Pancreas (tissue), 10 donors: ENCODE measurements at regions not wholly inside any gene's neighbourhood (a gene's known extent, or its start where the extent isn't known, plus 50 kb on each side); places are given as distances from the start of the nearest gene placed in this dataset.

ENCODE experiments used
- ATAC-seq, 4 donors: fragments of 200-7000 bp; cut with Tn5 transposase; one replicate each; pipeline versions ENCODE4 v1.8.0 to v1.9.1; 2020; ENCODE audit warnings: mild to moderate bottlenecking in 4 of 4, moderate library complexity in 4 of 4
- DNase-seq, 6 donors: peaks; one replicate each; pipeline ENCODE4 v3.0.0-alpha.2; 2020
- FAIRE-seq: peaks from 2 replicates; lab custom pipeline; 2012; peaks lifted over from hg19 to GRCh38; lab: Jason Lieb, UNC
- H3K27ac ChIP-seq, 4 donors: fragments of 200-600 bp; sonication (generic); 1 replicate in 3 of 4; 2 replicates in 1 of 4; pipeline versions ENCODE4 v1.5.0 to v1.8.0; 2020
- H3K27me3 ChIP-seq, 4 donors: fragments of 200-600 bp; one replicate each; pipeline ENCODE4 v1.8.0; 2021
- H3K36me3 ChIP-seq, 3 donors: fragments of 200-600 bp; sonication (generic) in 1 of 3; one replicate each; pipeline versions ENCODE4 v1.5.0 to v1.8.0; 2020 to 2021
- H3K4me1 ChIP-seq, 3 donors: fragments of 200-600 bp; one replicate each; pipeline ENCODE4 v1.8.0; 2021
- H3K4me3 ChIP-seq, 4 donors: fragments of 200-600 bp; sonication (generic) in 2 of 4; one replicate each; pipeline versions ENCODE4 v1.5.0 to v1.8.0; 2020 to 2021
- H3K9me3 ChIP-seq, 4 donors: fragments of 200-600 bp; one replicate each; pipeline ENCODE4 v1.8.0; 2021
- CTCF ChIP-seq, 4 donors: fragments of 200-600 bp; sonication (generic) in 3 of 4; IDR thresholded peaks; one replicate each; pipeline versions ENCODE4 v1.5.0 to v1.8.0; 2021; ENCODE audit warnings: antibody characterized with exemption in 4 of 4
- WGBS, 2 donors: extraction: QIAGEN DNeasy Blood & Tissue Kit; methylation state at CpG; one replicate each; pipeline ENCODE4 v1.1.7; 2013; 5-methylcytosine and 5-hydroxymethylcytosine counted together
- intact Hi-C, 3 donors: fragments of 100-400 bp; cut with DNase I; formaldehyde crosslinking; loops; one replicate each; pipeline versions ENCODE4 v1.11.1 to v1.14.2; 2022
- donor health status: healthy with polysubstance abuse.
- donor health status: DM: no; HTN: no; CAD: no; lungs with moderate emphysema.
- donor health status: DM: no; HTN: no; CAD: no.
- donor health status: control.
- donor health status: control.
- donor health status: Bipolar disorder and iron deficiency.
- donor health status: DM: yes; HTN: yes; CAD: no.
- donor health status: DM: no; HTN: no; CAD: no.
- donor health status: DM: no; HTN: no; CAD: no.
- donor health status: DM: yes; HTN: yes; CAD: no.

GRCh38 chr2:2837746-2838547, 506.9 kb upstream of the MYT1L start:
- intact Hi-C loops = no loop called here
- DNase-seq = no peak

GRCh38 chr2:2836343-2837070, 505.4 kb upstream of the MYT1L start:
- no peak for FAIRE-seq
- WGBS, 2 donors = 70 to 76% methylated on average over 5 of the region's 5 CpGs
- DNase-seq = no peak

More at GRCh38 chr2:2837746-2838547, 506.9 kb upstream of the MYT1L start:
- no peak for FAIRE-seq
- H3K4me3 ChIP-seq = no peak overlapping the region
- TF ChIP-seq CTCF (IDR thresholded peaks at IDR 0.05) = no peak
- no peaks in the 10 kb centered on the region for H3K36me3 ChIP-seq
- H3K27me3 ChIP-seq = no peaks in the 10 kb centered on the region
- H3K27ac ChIP-seq = no peak overlapping the region
- no peak for ATAC-seq
- H3K4me1 ChIP-seq = no peaks in the 10 kb centered on the region
- H3K9me3 ChIP-seq = no peaks in the 10 kb centered on the region
- 78 to 88% methylated on average over 15 of the region's 15 CpGs for WGBS, 2 donors

GRCh38 chr2:2834516-2835254, 503.6 kb upstream of the MYT1L start:
- no peak for DNase-seq
- ATAC-seq = no peak
- no peak for FAIRE-seq
- no peaks in the 10 kb centered on the region for H3K9me3 ChIP-seq
- no peak for TF ChIP-seq CTCF (IDR thresholded peaks at IDR 0.05)
- no peak overlapping the region for H3K4me3 ChIP-seq
- no peaks in the 10 kb centered on the region for H3K4me1 ChIP-seq
- H3K36me3 ChIP-seq = no peaks in the 10 kb centered on the region
- H3K27me3 ChIP-seq = no peaks in the 10 kb centered on the region
- no peak overlapping the region for H3K27ac ChIP-seq
- WGBS, 2 donors = 70 to 78% methylated on average over 10 of the region's 10 CpGs
- intact Hi-C loops = no loop called here

More at GRCh38 chr2:2836343-2837070, 505.4 kb upstream of the MYT1L start:
- no peaks in the 10 kb centered on the region for H3K27me3 ChIP-seq
- no peaks in the 10 kb centered on the region for H3K36me3 ChIP-seq
- no peak for TF ChIP-seq CTCF (IDR thresholded peaks at IDR 0.05)
- H3K27ac ChIP-seq = no peak overlapping the region
- no peaks in the 10 kb centered on the region for H3K4me1 ChIP-seq
- H3K9me3 ChIP-seq = no peaks in the 10 kb centered on the region
- H3K4me3 ChIP-seq = no peak overlapping the region
- intact Hi-C loops = no loop called here
- no peak for ATAC-seq

GRCh38 chr2:2834105-2834504, 503.0 kb upstream of the MYT1L start:
- DNase-seq (no peak), ATAC-seq (no peak), FAIRE-seq (no peak)
- intact Hi-C loops = no loop called here
- Histone ChIP-seq H3K9me3 (no peaks in the 10 kb centered on the region), H3K4me3 (no peak overlapping the region), H3K36me3 (no peaks in the 10 kb centered on the region), H3K4me1 (no peaks in the 10 kb centered on the region), H3K27me3 (no peaks in the 10 kb centered on the region), H3K27ac (no peak overlapping the region)
- WGBS, 2 donors = 65 to 76% methylated on average over 11 of the region's 11 CpGs
- no peak for TF ChIP-seq CTCF (IDR thresholded peaks at IDR 0.05)
